Spleen (tissue), 7 donors: ENCODE measurements at regions not wholly inside any gene's neighbourhood (a gene's known extent, or its start where the extent isn't known, plus 50 kb on each side); places are given as distances from the start of the nearest gene placed in this dataset.
"Not testable (repeated sequence)": the region's sequence is repeated elsewhere in the genome, so short reads cannot be mapped to it uniquely, and the experiment has no call there.

ENCODE experiments used
- CTCF ChIP-seq, 11 experiments: fragments of 200-600 bp in 7 of 11; fragments of 450-650 bp in 4 of 11; sonication (generic) in 4 of 11; IDR thresholded peaks in 8 of 11; conservative IDR thresholded peaks in 3 of 11; 1 replicate in 7 of 11; 2 replicates in 4 of 11; pipeline versions ENCODE4 v1.4.0 to v1.8.0; 2016 to 2021; ENCODE audit warnings: antibody characterized with exemption in 11 of 11, inconsistent platforms in 4 of 11, mild to moderate bottlenecking in 1 of 11
- POLR2AphosphoS5 ChIP-seq, 3 donors: sonication (generic); formaldehyde crosslinking; IDR thresholded peaks; one replicate each; pipeline ENCODE4 v1.5.1; 2017; ENCODE audit warnings: antibody characterized with exemption in 3 of 3
- donor health status: DM: no; HTN: no; CAD: no; lungs with moderate emphysema.
- donor health status: DM: no; HTN: no; CAD: no.
- donor health status: DM: no; HTN: no; CAD: no.

- not testable (repeated sequence) for TF ChIP-seq CTCF (IDR thresholded peaks at IDR 0.05 in 8 of 11, conservative IDR thresholded peaks at IDR 0.05 in 3 of 11); POLR2AphosphoS5 (IDR thresholded peaks at IDR 0.05)
Observed at GRCh38 chr14:37784827-37785223, 189.4 kb downstream of the TTC6 start.
